Upper lobe of left lung (tissue), 6 donors: ENCODE measurements at regions not wholly inside any gene's neighbourhood (a gene's known extent, or its start where the extent isn't known, plus 50 kb on each side); places are given as distances from the start of the nearest gene placed in this dataset.

Experiments
- ATAC-seq, 2 donors: fragments of 200-7000 bp; cut with Tn5 transposase; one replicate each; pipeline ENCODE4 v1.9.1; 2022; ENCODE audit warnings: mild to moderate bottlenecking in 2 of 2, moderate library complexity in 2 of 2; ENCODE audit not compliant: low FRiP score in 2 of 2
- DNase-seq, 2 donors: peaks; one replicate each; pipeline ENCODE4 v3.0.0-alpha.2; 2019 to 2020
- H3K27ac ChIP-seq, 4 donors: fragments of 200-600 bp; sonication (generic); one replicate each; pipeline ENCODE4 v1.5.1; 2016 to 2019
- H3K27me3 ChIP-seq, 4 donors: fragments of 200-600 bp; sonication (generic); one replicate each; pipeline ENCODE4 v1.5.1; 2017 to 2019
- H3K36me3 ChIP-seq, 4 donors: fragments of 200-600 bp; sonication (generic); one replicate each; pipeline ENCODE4 v1.5.1; 2016 to 2019
- H3K4me1 ChIP-seq, 4 donors: fragments of 200-600 bp; sonication (generic); one replicate each; pipeline ENCODE4 v1.5.1; 2018 to 2019
- H3K4me3 ChIP-seq, 4 donors: fragments of 200-600 bp; sonication (generic); one replicate each; pipeline ENCODE4 v1.5.1; 2017 to 2019; ENCODE audit warnings: mild to moderate bottlenecking in 2 of 4, moderate library complexity in 1 of 4
- H3K9me3 ChIP-seq, 4 donors: fragments of 200-600 bp; sonication (generic); one replicate each; pipeline ENCODE4 v1.5.1; 2018 to 2019
- CTCF ChIP-seq, 6 experiments: fragments of 450-650 bp in 4 of 6; fragments of 200-600 bp in 2 of 6; sonication (generic) in 2 of 6; IDR thresholded peaks; one replicate each; pipeline ENCODE4 v1.5.1; 2016 to 2019; ENCODE audit warnings: antibody characterized with exemption in 6 of 6
- EP300 ChIP-seq, 4 donors: sonication (generic); formaldehyde crosslinking; IDR thresholded peaks; one replicate each; pipeline ENCODE4 v1.5.1; 2017; ENCODE audit warnings: antibody characterized with exemption in 4 of 4, control low read depth in 2 of 4
- POLR2A ChIP-seq, 4 donors: fragments of 450-650 bp; IDR thresholded peaks; one replicate each; pipeline ENCODE4 v1.5.1; 2016 to 2017; ENCODE audit warnings: antibody characterized with exemption in 4 of 4, mild to moderate bottlenecking in 2 of 4
- POLR2AphosphoS5 ChIP-seq, 2 donors: sonication (generic); formaldehyde crosslinking; IDR thresholded peaks; one replicate each; pipeline ENCODE4 v1.5.1; 2017; ENCODE audit warnings: antibody characterized with exemption in 2 of 2
- WGBS, 2 donors: methylation state at CpG; one replicate each; pipeline ENCODE4 v1.1.5; 2017 to 2018; 5-methylcytosine and 5-hydroxymethylcytosine counted together
- donor health status: DM: no; HTN: no; CAD: no; lungs with moderate emphysema.
- donor health status: DM: no; HTN: yes; CAD: no; lungs with severe emphysema.

DNA sequence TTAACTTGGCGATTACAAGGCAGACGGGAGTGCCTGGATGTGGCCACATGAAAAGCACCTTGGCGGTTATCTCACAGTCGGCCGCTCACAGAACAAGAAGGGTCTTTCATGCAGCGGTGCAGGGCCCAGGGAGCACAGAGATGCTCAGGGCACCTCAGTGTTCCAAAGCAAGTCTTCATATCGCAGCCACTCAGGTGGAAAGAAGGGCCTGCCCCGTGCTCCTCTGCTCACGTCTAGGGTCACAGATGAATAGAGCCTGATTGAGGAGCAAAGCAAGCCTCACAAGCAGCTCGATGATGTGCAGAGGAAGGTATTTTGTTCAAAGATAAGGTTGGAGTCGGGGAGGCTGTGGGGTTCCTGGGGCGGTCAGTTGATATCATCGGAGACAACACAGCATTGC, 297.8 kb downstream of the WDR11 start:
- Histone ChIP-seq H3K27ac (no peak overlapping the region), H3K9me3 (peaks cover 0 to 3% (median under 1%) of the 10 kb centered on the region in 4 donors), H3K4me1 (no peaks in the 10 kb centered on the region), H3K36me3 (no peaks in the 10 kb centered on the region), H3K27me3 (no peaks in the 10 kb centered on the region), H3K4me3 (no peak overlapping the region)
- ATAC-seq (no peak), DNase-seq (no peak)
- no peak for TF ChIP-seq CTCF (IDR thresholded peaks at IDR 0.05)
- TF ChIP-seq POLR2A (IDR thresholded peaks at IDR 0.05), result no peak
- TF ChIP-seq EP300 (IDR thresholded peaks at IDR 0.05), result no peak
- TF ChIP-seq POLR2AphosphoS5 (IDR thresholded peaks at IDR 0.05), result no peak
- 88 to 92% methylated on average over 13 of the region's 13 CpGs for WGBS, 2 donors

DNA sequence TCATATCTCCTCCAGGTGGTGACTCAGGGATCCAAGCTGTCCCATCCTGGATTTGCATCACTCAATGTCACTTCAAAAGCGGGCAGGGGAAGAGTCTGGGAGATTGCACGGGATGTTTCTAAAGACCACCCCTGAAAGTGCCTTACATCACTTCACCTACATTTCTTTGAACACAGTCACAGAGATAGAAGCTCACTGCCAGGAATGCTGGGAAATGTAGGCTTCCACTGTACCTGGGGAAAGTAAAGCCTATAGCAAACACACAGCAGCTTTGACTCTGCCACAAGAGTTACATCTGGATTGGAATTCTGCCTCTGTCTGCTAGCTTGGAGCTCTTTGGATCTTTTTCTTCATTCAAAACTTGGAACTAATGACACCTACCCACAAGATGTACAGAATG, 300.9 kb downstream of the WDR11 start:
- Histone ChIP-seq H3K36me3 (no peaks in the 10 kb centered on the region), H3K4me3 (no peak overlapping the region), H3K4me1 (peaks cover 0 to 4% (median 2%) of the 10 kb centered on the region in 4 donors), H3K9me3 (no peaks in the 10 kb centered on the region), H3K27ac (no peak overlapping the region), H3K27me3 (no peaks in the 10 kb centered on the region)
- DNase-seq, result no peak
- ATAC-seq, result no peak
- 83 to 94% methylated on average over 2 of the region's 2 CpGs for WGBS, 2 donors
- no peak for TF ChIP-seq EP300 (IDR thresholded peaks at IDR 0.05)
- TF ChIP-seq CTCF (IDR thresholded peaks at IDR 0.05), result no peak
- no peak for TF ChIP-seq POLR2A (IDR thresholded peaks at IDR 0.05)
- TF ChIP-seq POLR2AphosphoS5 (IDR thresholded peaks at IDR 0.05), result no peak

DNA sequence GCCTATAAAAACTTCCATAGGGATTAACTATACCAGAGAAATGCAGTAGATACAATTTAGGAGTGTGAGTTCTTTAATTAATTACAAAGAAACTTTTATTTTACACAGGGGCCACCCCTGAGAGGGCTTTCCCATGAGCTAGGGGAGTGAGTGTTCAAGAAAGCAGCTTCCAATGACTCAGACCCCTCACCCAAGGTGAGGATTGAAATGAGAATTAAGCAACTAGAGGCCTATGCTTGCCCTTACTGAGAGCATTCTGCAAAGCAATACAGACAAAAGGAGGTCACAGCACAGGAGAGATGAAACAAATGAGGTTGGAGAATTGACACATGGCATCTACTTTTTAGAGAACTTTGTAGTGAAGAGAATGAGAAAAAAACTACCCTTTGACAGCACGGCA, 301.8 kb downstream of the WDR11 start:
- Histone ChIP-seq H3K27ac (no peak overlapping the region), H3K9me3 (peaks cover 0 to 3% (median 0%) of the 10 kb centered on the region in 4 donors), H3K4me1 (peaks cover 0 to 4% (median 2%) of the 10 kb centered on the region in 4 donors), H3K4me3 (no peak overlapping the region), H3K27me3 (no peaks in the 10 kb centered on the region), H3K36me3 (no peaks in the 10 kb centered on the region)
- no peak for DNase-seq
- no peak for TF ChIP-seq POLR2AphosphoS5 (IDR thresholded peaks at IDR 0.05)
- no peak for TF ChIP-seq POLR2A (IDR thresholded peaks at IDR 0.05)
- TF ChIP-seq CTCF (IDR thresholded peaks at IDR 0.05), result no peak
- TF ChIP-seq EP300 (IDR thresholded peaks at IDR 0.05), result no peak
- 94 to 97% methylated on average over 1 of the region's 1 CpG for WGBS, 2 donors
- ATAC-seq, result no peak

DNA sequence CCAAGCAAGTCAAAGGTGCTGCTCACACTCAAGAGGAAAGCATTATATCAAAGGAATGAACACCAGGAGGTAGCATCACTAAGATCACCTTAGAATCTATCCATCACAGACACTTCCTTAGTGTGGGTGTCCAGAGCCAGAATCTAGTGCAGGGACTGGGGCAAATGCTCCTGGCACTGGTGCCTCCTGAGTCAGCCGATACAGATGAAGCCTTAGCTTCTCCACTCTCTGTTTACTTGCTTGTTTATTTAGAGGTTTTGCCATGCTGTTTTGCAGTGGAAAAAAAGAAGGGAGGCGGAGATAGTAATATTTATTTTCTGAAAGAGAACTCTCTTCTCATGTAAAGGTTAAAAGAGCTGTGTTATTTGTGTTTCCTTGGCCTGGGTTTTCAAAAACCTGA, 303.1 kb downstream of the WDR11 start:
- 79 to 83% methylated on average over 2 of the region's 2 CpGs for WGBS, 2 donors
- DNase-seq, result no peak
- no peaks in the 10 kb centered on the region for H3K27me3 ChIP-seq
- no peaks in the 10 kb centered on the region for H3K36me3 ChIP-seq
- no peak overlapping the region for H3K27ac ChIP-seq
- H3K4me1 ChIP-seq, result peaks cover 0 to 11% (median 2%) of the 10 kb centered on the region in 4 donors
- H3K9me3 ChIP-seq, result peaks cover 0 to 3% (median 0%) of the 10 kb centered on the region in 4 donors
- ATAC-seq, result no peak
- H3K4me3 ChIP-seq, result no peak overlapping the region
- TF ChIP-seq POLR2AphosphoS5 (IDR thresholded peaks at IDR 0.05) (no peak), CTCF (IDR thresholded peaks at IDR 0.05) (no peak), POLR2A (IDR thresholded peaks at IDR 0.05) (no peak), EP300 (IDR thresholded peaks at IDR 0.05) (no peak)

DNA sequence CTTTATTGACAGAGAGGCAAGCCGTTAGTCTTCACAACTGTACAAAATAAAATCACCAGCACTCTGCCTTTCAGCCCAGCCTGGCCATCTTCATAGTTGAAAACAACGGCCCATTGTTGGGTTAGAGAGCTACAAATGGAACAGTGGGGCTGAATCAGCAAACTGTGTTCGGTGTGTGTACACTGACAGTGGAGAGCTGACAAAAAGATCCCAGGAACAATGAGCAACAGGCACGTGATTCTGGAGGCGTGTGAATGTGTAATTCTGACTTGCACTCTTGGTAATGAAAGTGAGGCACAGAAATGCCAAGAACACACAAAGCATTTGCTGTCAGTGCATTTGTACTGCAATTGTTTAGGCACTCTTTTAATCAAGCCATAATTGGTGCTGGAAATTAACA, 303.7 kb downstream of the WDR11 start:
- Histone ChIP-seq H3K27me3 (no peaks in the 10 kb centered on the region), H3K9me3 (peaks cover 0 to 3% (median 0%) of the 10 kb centered on the region in 4 donors), H3K36me3 (no peaks in the 10 kb centered on the region), H3K4me1 (peaks cover 0 to 11% (median 2%) of the 10 kb centered on the region in 4 donors), H3K27ac (no peak overlapping the region), H3K4me3 (no peak overlapping the region)
- DNase-seq (no peak), ATAC-seq (no peak)
- TF ChIP-seq CTCF (IDR thresholded peaks at IDR 0.05) (no peak), POLR2AphosphoS5 (IDR thresholded peaks at IDR 0.05) (no peak)
- 55 to 59% methylated on average over 5 of the region's 5 CpGs for WGBS, 2 donors
